ENCODE measurements at regions not wholly inside any gene's neighbourhood (a gene's known extent, or its start where the extent isn't known, plus 50 kb on each side); places are given as distances from the start of the nearest gene placed in this dataset.

GRCh38 chr1:60739729-60740128 lies 342.6 kb upstream of the NFIA start:
- no peak overlapping the region for H3K14ac ChIP-seq (ENCODE audit: insufficient read length)
- H3K4ac ChIP-seq (replicated peaks; ENCODE audit: insufficient read length, low read depth, low read length) = no peak overlapping the region
- no peak overlapping the region for H2BK120ac ChIP-seq (replicated peaks; ENCODE audit: low read depth, low read length)
- H3K23ac ChIP-seq (ENCODE audit: insufficient read length) = no peak overlapping the region
- no peaks in the 10 kb centered on the region for H3K9me3 ChIP-seq (ENCODE audit: insufficient read depth in 2 of 2, low read depth in 1 of 2, low read length in 1 of 2)
- no peak overlapping the region for H3K4me2 ChIP-seq (ENCODE audit: insufficient read depth in 1 of 2, low read depth in 2 of 2, low read length in 2 of 2)
- no peak overlapping the region for H2BK12ac ChIP-seq (ENCODE audit: low read depth, low read length)
- no peaks in the 10 kb centered on the region for H3K23me2 ChIP-seq (ENCODE audit: low read depth, low read length)
- H3K36me3 ChIP-seq (ENCODE audit: control insufficient read depth in 2 of 4, insufficient read depth in 4 of 4, low read length in 3 of 4) = no peaks in the 10 kb centered on the region
- no peak overlapping the region for H3K4me3 ChIP-seq (ENCODE audit: extremely low read depth in 1 of 4, insufficient read depth in 2 of 4, low read depth in 3 of 4, low read length in 4 of 4)
- H2AK5ac ChIP-seq (ENCODE audit: low read depth, low read length) = no peak overlapping the region
- no peaks in the 10 kb centered on the region for H3K27me3 ChIP-seq (replicated peaks in 1 of 4; ENCODE audit: control insufficient read depth in 3 of 4, extremely low read depth in 1 of 4, insufficient read depth in 3 of 4, low read length in 3 of 4)
- no peak overlapping the region for H2BK15ac ChIP-seq (ENCODE audit: low read length)
- TF ChIP-seq BACH1 (IDR thresholded peaks at IDR 0.05; ENCODE audit: low read length) (no peak), CBX5 (IDR thresholded peaks at IDR 0.05; ENCODE audit: low read depth, low read length) (no peak), RXRA (IDR thresholded peaks at IDR 0.05; ENCODE audit: insufficient read depth, low read depth, low read length) (no peak), KDM4A (IDR thresholded peaks at IDR 0.05; ENCODE audit: low read depth, low read length, severe bottlenecking) (no peak), HDAC2 (IDR thresholded peaks at IDR 0.05; ENCODE audit: borderline replicate concordance in 1 of 2, low read depth in 2 of 2, low read length in 2 of 2) (no peak)
- no peak overlapping the region for H3K18ac ChIP-seq (ENCODE audit: extremely low read depth, low read length)
- no peaks in the 10 kb centered on the region for H4K20me1 ChIP-seq (replicated peaks in 1 of 2; ENCODE audit: control insufficient read depth in 1 of 2, insufficient read depth in 2 of 2, low read length in 2 of 2)
- no peaks in the 10 kb centered on the region for H3K79me2 ChIP-seq (ENCODE audit: control insufficient read depth in 1 of 2, insufficient read depth in 2 of 2, low read length in 2 of 2)
- FAIRE-seq (no peak), DNase-seq (ENCODE audit: low read depth in 1 of 2, low spot score in 2 of 2) (no peak)
- H3K79me1 ChIP-seq (ENCODE audit: low read depth, low read length) = no peaks in the 10 kb centered on the region
- no peak overlapping the region for H2BK5ac ChIP-seq (ENCODE audit: low read depth, low read length)
- H3K4me1 ChIP-seq (replicated peaks in 1 of 4; ENCODE audit: control insufficient read depth in 3 of 4, insufficient read depth in 4 of 4, low read length in 3 of 4) = no peaks in the 10 kb centered on the region
- ChIA-PET POLR2A (ENCODE audit: partially characterized antibody) (no interaction called here), CTCF (ENCODE audit: partially characterized antibody) (interaction anchor here (1.2 to 2.6 kb wide), 2 partner anchors 11 to 67 kb away, joined by 3 to 7 read pairs; no protein-coding TSS in a partner anchor)
- no peak overlapping the region for H2AFZ ChIP-seq (ENCODE audit: low read length)
- H3K9ac ChIP-seq (replicated peaks in 1 of 4; ENCODE audit: extremely low read depth in 1 of 4, low read depth in 3 of 4, low read length in 3 of 4) = no peak overlapping the region
- H3K27ac ChIP-seq (ENCODE audit: low read depth, low read length) = no peak overlapping the region
- H4K5ac ChIP-seq (ENCODE audit: insufficient read length, low read depth, low read length) = no peak overlapping the region
- no peak overlapping the region for H3K56ac ChIP-seq (replicated peaks; ENCODE audit: insufficient read length, low read depth, low read length)
- no peak overlapping the region for H2BK20ac ChIP-seq (ENCODE audit: low read length)
- H4K8ac ChIP-seq (ENCODE audit: extremely low read depth, insufficient read depth, low read length) = no peak overlapping the region
- H4K91ac ChIP-seq (replicated peaks; ENCODE audit: insufficient read length, low read length) = no peak overlapping the region
